GM21367 (cell line): ENCODE measurements at regions not wholly inside any gene's neighbourhood (a gene's known extent, or its start where the extent isn't known, plus 50 kb on each side); places are given as distances from the start of the nearest gene placed in this dataset.
"Not testable (repeated sequence)": the region's sequence is repeated elsewhere in the genome, so short reads cannot be mapped to it uniquely, and the experiment has no call there.

Experiments used
- ATAC-seq: cut with Tn5 transposase; IDR thresholded peaks from one replicate; pipeline ENCODE4 v1.9.1; 2021; ENCODE audit not compliant: unreplicated experiment

DNA sequence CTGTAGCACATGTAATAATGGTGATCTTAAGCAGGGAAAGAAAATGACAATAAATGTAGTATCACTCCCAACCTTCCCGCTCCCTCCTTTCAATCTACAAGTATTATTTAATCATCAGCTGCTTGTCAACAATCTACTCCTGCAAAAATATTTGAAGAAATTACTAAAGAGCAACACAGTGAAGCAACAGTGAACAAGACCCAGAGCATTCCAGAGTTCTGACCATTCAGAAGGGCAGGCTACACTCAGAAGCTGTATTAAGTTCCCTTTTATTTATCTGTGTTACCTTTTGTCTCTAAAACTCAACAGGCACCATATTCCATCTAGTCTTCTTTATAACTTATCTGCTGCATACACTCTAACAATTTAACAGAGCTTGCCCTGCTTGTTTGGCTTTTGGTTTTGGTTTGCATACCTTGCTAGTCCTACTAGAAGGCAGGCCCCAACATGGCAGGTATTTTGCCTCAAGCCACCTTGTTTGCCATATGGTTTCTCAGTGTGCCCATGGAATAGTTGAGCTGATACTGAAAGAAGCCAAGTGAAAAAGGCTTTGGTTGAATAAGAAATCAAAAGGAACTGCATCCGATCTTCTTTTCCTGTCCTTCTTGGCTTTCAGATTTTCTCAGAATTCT lies 253.9 kb downstream of the CEMIP2 start:
- no peak for ATAC-seq

DNA sequence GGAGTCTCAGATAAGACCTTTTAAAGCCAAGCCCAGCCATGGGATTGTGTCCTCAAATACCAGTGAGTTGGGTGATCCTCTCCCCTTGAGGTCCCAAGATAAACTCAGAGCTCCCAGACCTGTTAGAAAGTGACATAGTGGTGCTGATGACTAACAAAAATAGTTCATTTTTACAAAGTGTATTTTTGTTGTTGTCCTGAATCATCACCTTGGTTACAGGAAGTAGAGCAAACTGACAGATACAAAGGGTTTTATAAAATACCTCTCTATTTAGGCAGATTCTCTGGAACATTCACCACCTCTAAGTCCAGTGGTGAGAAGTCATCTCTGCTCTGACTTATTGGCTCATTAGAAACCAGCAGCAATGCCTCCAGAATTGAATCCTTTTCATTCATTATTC lies 259.3 kb downstream of the CEMIP2 start:
- ATAC-seq: no peak

DNA sequence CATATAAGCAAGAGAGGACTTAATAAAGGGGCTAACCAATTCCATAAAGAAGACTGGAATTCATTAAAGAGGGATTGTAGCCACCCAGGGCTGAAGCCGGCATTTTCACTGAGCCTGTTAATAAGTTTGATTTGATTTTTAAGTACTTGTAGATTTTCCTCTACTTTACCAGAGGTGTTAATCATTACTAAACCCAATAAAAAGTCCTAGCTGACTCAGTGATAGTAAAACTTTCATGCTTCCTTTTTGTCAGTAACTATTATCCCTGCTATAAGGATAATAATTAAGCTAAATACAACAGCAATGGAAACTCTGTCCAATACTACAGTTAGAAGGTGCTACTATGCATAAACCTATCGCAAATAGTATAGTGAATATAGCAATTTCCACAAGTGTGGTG lies 260.2 kb downstream of the CEMIP2 start:
- ATAC-seq: not testable (repeated sequence)

DNA sequence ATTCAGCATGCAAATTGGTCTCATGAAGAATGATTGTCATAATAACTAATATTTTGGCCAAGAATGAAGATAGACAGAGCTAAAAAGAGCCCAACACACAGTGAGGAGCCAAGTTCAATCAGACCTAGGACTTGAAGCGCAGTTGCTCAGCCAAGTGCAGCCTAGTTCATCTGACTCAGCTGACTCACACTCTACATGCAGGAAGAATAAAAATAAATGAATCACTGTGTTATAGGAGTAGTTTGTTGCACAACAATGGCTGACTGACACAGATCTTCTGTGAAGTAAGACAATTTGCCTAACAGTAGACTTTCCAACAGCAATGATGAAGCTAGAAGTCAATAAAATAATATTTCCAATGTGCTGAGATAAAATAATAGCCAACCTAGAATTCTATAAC lies 261.5 kb downstream of the CEMIP2 start:
- ATAC-seq: no peak

DNA sequence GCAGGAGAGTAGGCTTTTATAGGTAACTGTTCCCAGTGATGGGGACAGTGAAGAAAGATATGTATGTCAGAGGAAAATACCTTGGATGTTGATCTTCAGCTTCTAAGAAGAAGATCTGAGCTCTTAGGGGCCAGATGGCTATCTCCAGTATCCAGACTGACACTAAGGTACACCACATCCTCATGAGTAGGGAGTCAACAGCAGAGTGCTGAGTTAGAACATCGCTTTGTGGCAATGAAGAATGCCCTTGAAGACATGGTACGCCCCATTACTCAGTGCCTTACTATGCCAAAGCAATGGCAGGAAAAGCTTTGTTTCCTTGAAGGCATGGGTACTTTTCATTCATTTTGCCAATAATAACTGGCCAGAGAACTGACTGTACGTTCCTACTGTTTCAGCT lies 263.7 kb downstream of the CEMIP2 start:
- no peak for ATAC-seq

DNA sequence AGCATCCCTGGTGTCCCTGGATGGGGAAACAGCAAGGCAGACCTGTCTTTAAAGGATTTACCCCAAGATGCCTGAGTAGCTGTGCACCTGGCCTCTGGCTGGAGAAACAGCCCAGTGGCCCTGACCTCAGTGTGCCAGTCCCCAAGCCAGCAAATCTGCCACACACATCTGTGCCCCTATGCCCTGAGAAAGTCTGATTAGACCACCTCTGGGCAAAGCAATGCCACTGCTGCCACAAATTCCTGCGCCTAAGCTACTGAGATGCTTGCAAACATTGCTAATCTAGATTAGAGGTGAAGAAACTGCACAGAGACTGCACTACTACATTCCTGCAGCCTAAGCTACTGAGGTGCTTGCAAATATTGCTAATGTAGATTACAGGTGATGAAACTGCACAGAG lies 269.6 kb downstream of the CEMIP2 start:
- ATAC-seq: no peak

DNA sequence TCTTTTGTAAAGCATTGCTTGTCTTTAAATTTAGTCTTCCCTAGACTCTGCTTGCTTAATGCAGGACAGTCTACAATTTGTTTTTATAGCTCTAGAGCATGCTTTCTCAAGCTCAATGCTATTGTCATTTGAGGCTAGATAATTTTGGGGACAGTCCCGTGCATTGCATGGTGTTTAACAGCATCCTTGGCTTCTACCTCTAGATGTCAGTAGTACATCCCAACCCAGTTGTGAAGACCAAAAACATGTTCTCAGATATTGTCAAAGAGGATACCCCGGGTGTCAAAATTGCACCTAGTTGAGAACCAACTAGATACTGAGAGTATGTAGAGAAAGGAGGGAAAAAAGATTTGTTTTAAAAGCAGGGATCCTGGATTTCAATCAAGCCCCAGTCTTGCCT lies 277.5 kb downstream of the CEMIP2 start:
- ATAC-seq: peak; percentile 49

DNA sequence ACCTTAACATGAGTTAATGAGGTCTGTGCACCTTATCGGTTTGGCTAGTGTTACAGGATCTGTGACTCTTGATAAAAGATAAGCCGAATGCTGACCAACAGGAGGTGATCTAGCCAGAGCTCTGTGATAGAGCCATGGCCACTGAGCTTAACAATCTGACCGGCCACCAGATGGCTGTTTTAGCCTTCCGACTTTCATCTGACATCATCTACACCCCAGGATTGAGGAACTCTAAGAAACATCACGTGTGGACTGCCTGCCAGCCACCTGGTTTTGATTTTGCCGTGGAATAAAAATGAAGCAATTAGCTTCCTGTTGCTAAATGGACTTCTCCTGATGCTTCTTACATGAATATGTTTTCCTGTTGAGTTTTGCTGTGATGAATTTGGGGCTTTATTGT lies 281.3 kb downstream of the CEMIP2 start:
- ATAC-seq: no peak

DNA sequence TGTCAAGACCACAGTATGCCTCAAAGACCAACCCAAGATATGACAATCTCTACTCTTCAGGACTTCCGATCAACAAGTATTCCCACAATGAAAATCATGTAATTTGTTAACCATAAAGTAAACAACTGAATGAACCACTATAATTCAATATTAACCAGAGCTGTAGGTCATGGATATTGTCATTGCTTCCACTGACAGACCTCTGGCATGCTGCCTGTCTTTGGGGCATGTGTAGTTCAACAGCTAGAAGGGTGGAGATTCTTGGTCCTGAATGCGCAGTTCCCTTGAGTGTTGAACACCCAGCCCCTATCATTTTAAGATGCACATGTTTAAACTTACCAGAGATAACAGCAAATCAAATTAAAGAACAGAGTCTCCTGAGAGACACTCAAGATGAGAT lies 283.0 kb downstream of the CEMIP2 start:
- ATAC-seq: no peak

DNA sequence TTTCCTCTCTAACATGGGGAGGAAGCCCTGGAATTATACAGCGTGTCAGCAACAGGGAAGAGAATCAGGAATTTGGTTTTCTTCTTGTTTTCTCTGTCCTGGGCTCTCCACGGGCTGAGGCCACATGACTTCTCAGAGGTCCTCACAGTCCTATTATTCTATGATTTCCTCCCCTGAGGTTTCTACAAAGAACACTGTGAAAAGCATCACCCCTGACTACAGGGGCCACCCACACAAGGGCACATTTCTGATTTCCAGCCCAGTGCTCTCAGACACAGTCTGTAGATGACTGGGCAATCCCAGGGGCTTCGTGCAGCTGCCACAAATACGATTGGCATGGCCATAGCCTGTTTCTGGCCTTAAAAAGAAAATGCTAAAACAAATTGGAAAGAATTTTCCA lies 284.9 kb downstream of the CEMIP2 start:
- no peak for ATAC-seq

DNA sequence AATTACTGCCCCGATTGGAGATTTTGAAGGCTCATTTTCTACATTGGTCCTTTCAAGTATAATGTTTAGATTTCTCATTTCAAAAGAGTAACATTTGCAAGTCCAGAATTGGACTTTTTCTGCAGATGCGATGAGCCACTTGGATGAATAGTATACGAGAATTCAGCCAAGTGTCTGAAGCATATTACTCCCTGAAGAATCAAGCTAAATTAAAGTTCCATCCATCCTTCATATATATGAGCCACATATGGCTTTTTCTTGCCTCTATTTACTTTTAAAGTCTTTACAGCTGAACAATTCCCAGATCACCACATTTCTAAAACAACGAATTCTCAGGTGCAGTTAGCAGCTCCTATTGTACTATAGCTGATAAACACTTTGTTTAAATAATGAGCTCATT lies 288.7 kb downstream of the CEMIP2 start:
- no peak for ATAC-seq

DNA sequence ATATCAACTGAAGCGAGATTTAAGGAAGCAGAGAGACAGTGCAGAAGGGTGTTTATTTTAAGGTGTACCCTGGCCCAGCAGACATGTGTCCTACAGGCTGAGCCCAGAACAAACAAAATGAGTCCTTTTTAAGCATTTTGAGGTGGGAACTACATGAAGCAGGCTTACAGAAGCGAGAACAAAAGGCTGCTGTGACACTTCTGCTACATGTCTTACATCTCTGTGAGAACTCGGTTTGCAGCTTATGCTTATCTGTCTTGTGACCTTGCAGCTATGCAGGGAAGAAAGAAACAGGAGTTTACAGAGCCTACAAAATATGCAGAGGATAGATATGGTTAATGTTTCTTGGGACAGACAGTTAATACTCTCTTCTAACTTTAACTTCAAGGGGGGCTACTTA lies 295.9 kb downstream of the CEMIP2 start:
- ATAC-seq: no peak

DNA sequence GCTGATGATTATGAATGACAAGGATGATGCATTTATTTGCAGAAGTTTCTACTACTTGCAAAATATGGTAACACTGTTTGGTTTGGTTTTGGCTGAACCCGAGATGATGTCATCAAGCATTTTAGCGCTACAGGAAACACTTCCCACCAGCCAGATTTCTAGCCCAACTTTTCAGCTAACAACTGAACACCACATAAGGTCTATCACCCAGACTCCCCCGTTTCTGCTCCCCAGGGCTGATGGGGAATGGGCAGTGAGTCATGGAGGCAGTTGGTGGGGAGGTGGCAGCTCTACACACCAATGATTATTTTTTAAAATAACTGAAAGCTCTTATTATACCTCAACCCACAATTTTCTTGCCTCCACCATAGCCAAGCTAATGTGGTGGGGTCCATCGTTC lies 302.9 kb downstream of the CEMIP2 start:
- ATAC-seq: no peak

DNA sequence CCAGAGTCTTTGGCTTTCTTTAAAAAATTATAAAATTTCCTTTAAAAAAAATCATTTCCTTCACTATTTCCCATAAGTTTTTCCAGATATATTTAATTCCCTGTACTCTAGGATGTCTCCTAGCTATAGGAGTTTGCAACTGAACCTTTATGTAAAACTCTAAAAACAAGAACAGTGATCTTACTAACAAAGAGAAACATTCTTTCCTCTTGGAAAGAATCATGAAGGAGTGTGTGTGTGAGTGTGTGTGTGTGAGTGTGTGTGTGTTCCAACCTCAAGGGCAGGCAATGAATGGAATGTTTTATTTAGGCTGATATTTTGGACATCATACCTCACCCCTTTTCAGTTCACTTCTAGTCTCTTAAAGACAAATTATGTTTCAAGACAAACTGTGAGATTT lies 309.2 kb downstream of the CEMIP2 start:
- ATAC-seq: no peak

DNA sequence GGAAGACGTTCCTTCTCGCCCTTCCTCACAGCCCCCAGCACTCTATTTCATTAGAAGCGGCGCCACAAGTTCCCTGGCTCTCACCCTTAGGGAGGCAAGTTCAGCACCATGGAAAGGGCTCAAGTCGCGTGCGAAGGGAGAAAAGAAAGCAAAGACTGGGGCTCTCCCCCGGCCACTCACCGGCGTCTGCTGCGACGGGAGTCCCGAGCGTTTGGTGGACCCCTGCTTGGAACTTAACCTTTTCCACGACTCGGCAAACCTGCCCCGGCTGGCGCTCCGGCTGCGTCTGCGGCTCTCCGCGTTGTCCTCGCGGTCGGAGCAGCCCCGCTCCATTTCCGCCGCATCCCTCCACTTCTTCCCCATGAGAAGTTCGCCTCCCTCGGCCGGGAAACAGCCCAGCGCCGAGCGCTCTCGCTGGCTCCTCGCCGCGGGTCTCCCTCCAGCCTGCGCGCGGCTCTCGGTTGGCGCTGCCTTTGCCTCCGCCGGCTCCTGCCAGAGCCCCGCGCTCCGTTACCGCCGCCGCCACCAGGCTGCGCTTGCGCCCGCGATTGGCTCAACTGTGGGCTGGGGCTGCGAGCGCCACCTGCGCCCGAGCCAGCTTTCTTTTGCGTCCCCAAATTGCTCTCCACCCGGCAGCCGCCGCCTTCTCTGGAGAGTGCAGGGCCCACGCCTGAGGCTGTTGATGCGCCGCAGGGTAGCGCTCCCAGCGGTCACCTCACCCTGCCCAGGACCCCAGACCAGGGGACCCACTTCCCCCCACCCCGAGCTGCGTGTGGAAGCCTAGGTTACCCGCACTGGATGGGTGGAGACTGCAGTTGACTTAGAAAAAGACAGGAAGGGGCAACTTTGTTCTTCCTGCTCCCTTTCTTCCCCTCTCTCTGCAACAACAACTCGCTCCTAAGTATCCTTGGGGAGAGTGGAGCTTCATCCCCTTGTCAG lies 321.6 kb downstream of the CEMIP2 start:
- peak; percentile 67 for ATAC-seq

DNA sequence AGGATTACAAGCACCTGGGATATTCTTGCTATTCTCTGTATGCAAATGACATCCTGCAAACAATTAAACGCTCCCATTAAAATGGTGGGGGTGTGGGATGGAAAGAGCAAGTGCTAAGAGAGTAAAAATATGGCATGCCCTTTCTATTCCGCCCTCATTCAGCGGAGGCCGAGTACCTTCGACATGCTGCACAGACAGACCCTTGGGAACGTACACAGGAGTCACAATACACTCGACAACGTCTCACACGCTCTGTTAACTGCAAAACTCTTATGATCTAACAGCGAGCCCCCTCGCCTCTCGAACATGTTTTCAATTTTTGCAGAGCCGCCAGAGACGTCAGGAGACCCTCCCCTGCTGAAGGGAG lies 322.2 kb downstream of the CEMIP2 start:
- ATAC-seq: no peak

DNA sequence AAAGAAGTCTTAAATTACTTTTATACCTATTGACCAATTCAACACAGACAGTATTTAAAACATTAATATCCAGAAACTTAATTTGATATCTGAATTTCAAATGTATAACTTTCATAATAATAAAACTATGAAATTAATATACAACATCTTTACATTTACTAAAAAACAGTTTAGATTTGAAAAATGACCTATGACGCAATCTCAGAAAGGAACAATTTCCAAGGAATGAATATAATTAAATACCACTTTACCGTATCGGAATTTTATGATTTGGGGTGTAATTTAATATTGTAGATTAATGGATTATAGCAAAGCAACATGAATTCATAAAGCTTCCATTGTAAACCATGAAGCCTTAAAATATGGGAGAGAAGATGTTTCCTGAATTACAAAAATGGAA lies 321.5 kb upstream of the TRPM3 start:
- no peak for ATAC-seq

DNA sequence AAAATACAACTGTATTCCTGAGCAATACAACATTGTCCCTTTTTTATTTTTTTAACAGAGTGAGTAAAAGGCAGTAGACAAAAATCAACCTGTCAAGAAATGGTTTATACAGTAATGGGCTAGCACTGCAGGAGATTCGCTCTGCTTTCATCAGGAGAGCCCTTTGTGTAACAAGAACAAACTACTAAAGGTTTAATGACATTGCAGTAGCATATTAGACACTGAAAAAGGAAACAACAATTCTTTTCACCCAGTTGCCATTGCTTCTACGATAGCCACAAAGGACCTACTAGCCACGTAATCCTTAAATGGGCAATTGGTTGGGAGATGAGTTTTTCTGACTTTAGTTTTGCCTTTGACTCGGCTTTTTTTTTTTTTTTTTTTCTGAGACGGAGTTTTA lies 319.8 kb upstream of the TRPM3 start:
- no peak for ATAC-seq

DNA sequence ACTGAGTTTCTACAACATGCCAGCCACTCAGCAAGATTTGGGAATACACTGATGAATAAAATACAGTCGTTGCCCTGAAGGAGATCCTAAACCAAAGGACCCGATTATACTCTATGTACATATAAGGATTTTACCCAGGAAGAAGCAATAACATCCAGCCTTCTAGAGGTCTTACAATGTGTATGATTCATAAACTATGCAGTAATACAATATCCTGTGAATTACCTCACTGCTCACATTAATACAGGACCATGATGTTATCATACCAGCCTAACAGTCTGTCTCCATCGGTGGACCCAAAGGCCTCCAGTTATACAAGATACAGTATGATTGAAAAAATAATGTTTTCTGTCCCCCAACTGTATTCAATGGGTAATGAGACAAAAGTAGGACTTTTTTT lies 310.5 kb upstream of the TRPM3 start:
- no peak for ATAC-seq

DNA sequence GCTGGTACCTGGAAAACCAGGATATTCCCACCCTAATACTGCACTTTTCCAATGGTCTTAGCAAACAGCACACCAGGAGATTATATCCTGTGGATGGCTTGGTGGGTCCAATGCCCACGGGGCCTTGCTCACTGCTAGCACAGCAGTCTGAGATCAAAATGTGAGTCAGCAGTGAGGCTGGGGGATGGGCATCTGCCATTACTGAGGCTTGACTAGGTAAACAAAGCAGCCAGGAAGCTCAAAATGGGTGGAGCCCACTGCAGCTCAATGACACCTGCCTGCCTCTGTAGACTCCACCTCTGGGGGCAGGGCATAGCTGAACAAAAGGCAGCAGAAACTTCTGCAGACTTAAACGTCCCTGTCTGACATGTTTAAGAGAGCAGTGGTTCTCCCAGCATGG lies 285.9 kb upstream of the TRPM3 start:
- ATAC-seq: not testable (repeated sequence)

DNA sequence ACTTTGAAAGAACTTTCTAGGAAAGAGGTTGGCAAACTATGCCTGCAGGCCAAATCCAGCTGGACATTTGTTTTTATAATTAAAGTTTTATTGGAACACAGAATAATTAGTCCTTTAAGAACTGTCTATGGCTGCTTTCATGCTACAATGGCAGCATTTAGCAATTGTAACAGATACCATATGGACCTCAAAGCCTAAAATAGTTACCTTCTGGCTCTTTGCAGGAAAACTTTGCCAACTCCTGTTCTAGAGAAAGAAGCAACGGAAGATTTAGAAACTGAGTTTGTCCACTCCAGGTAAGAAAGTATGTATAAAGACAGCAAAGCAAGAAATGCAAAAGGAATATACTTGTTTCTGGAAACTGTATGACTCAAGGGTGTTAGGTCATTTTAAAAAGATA lies 281.7 kb upstream of the TRPM3 start:
- ATAC-seq: no peak

DNA sequence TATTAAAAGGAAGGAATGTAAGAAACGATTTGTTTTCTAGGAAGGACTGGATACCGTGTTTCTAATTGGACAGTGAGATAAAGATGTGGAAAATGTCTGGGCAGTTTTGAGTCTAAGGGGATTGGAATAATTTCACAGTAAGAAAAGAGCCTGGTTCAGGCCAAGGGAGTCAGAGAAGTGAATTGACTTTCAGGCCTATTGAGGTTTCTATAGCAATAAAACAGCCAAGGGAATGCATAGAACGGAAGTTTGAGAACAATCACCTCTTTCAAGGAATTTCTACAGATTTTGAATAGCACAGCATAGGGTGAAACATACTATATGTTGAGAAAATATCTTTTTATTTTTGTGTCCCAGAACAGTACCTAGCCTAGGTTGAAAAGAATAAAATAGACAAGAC lies 271.6 kb upstream of the TRPM3 start:
- no peak for ATAC-seq

DNA sequence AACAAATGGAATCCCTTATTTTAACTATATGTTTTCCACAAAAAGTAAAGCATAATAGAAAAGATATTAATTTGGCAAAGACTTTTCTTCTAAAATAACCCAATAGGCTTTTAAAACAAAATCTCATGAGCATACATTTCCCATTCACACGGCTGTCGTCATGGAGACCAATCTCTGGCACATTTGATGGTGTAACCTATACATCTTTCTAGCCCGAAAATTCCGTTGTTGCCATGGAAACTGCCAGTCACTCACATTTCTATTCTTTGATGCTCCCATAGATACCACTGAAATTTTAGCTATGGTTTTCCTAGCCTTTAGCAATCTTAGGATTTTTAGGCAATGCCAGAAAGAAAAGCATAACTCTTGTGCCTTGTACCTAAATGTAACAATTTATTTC lies 262.9 kb upstream of the TRPM3 start:
- ATAC-seq: no peak
